Panc1 (cell line): ENCODE measurements at regions not wholly inside any gene's neighbourhood (a gene's known extent, or its start where the extent isn't known, plus 50 kb on each side); places are given as distances from the start of the nearest gene placed in this dataset.

Experiments
- ATAC-seq: fragments of 200-7000 bp; cut with Tn5 transposase; 2 replicates; pipeline ENCODE4 v1.9.1; 2020; ENCODE audit warnings: mild to moderate bottlenecking, moderate library complexity
- BruUV-seq: library from RNA; stranded (reverse); fragments of 400-500 nt; replicated peaks from 2 replicates; lab custom pipeline; 2021; lab: Mats Ljungman, UMichigan
- CTCF ChIA-PET: fragments of 300-600 bp; sonication (Branson Sonifier 250); formaldehyde crosslinking; loops from one replicate; lab custom pipeline; 2022; ENCODE audit warnings: antibody characterized with exemption; lab: Charles Lee
- POLR2A ChIA-PET: fragments of 300-600 bp; sonication (Branson Sonifier 250); formaldehyde crosslinking; loops from one replicate; lab custom pipeline; 2022; ENCODE audit warnings: antibody characterized with exemption; lab: Charles Lee
- DNase-seq: peaks from one replicate; pipeline ENCODE4 v3.0.0-alpha.2; 2010; ENCODE audit warnings: low read depth, low spot score
- H3K27ac ChIP-seq: 2 replicates; pipeline ENCODE4 v1.5.1; 2011; ENCODE audit warnings: mild to moderate bottlenecking, low read length, inconsistent platforms
- H3K27me3 ChIP-seq: fragments of 200-500 bp; sonication (Bioruptor generic); 2 replicates; pipeline ENCODE4 v1.6.0; 2014; ENCODE audit warnings: low read length, inconsistent platforms; ENCODE audit not compliant: control insufficient read depth, insufficient read depth
- H3K36me3 ChIP-seq: fragments of 200-500 bp; sonication (Bioruptor generic); 2 replicates; pipeline ENCODE4 v1.5.1; 2014; ENCODE audit warnings: inconsistent platforms, mild to moderate bottlenecking, low read length, moderate library complexity; ENCODE audit not compliant: control insufficient read depth, insufficient read depth
- H3K4me1 ChIP-seq: 2 replicates; pipeline ENCODE4 v1.5.1; 2011; ENCODE audit warnings: inconsistent platforms, mild to moderate bottlenecking, low read length, moderate library complexity; ENCODE audit not compliant: control insufficient read depth, insufficient read depth
- H3K4me3 ChIP-seq, 2 experiments: 2 replicates each; pipeline ENCODE4 v1.5.1; 2011 to 2012; ENCODE audit warnings: low read depth in 2 of 2, low read length in 2 of 2, mild to moderate bottlenecking in 2 of 2, inconsistent platforms in 1 of 2, moderate library complexity in 1 of 2
- H3K9me3 ChIP-seq: fragments of 200-500 bp; sonication (Bioruptor generic); 2 replicates; pipeline ENCODE4 v1.5.1; 2014; ENCODE audit warnings: low read depth, mild to moderate bottlenecking, inconsistent platforms, low read length, moderate library complexity; ENCODE audit not compliant: control insufficient read depth, insufficient read depth
- POLR2AphosphoS5 ChIP-seq: IDR thresholded peaks from 2 replicates; pipeline ENCODE4 v1.6.1; 2012; ENCODE audit warnings: mild to moderate bottlenecking, low read depth, low read length, moderate library complexity
- SIN3A ChIP-seq: IDR thresholded peaks from 2 replicates; pipeline ENCODE4 v1.6.1; 2012; ENCODE audit warnings: low read depth, mild to moderate bottlenecking, low read length, moderate library complexity, borderline replicate concordance; ENCODE audit not compliant: insufficient read depth
- TCF7L2 ChIP-seq: IDR thresholded peaks from 2 replicates; pipeline ENCODE4 v1.6.1; 2011; ENCODE audit warnings: mild to moderate bottlenecking, low read depth, low read length, inconsistent platforms
- in situ Hi-C: cut with HindIII; loops from 2 replicates; pipeline ENCODE4 v1.10.0; 2016; ENCODE audit warnings: low sequenced_read_pairs, low pct_unique_long_range_greater_than_20kb
- intact Hi-C: fragments of 100-400 bp; cut with micrococcal nuclease; formaldehyde crosslinking; loops from one replicate; pipeline ENCODE4 v1.10.0; 2022; ENCODE audit not compliant: unreplicated experiment
- TF ChIP-seq, protein P1 (sequence below): fragments of 450-650 bp; IDR thresholded peaks from 2 replicates; pipeline ENCODE4 v1.5.1; 2017; ENCODE audit warnings: mild to moderate bottlenecking
- TF ChIP-seq, protein P2 (sequence below), 2 experiments: IDR thresholded peaks; 2 replicates each; pipeline ENCODE4 v1.6.1; 2011 to 2012; ENCODE audit warnings: low read depth in 2 of 2, control low read depth in 1 of 2, low read length in 1 of 2, mild to moderate bottlenecking in 1 of 2, moderate library complexity in 1 of 2; ENCODE audit not compliant: insufficient read depth in 1 of 2

DNA sequence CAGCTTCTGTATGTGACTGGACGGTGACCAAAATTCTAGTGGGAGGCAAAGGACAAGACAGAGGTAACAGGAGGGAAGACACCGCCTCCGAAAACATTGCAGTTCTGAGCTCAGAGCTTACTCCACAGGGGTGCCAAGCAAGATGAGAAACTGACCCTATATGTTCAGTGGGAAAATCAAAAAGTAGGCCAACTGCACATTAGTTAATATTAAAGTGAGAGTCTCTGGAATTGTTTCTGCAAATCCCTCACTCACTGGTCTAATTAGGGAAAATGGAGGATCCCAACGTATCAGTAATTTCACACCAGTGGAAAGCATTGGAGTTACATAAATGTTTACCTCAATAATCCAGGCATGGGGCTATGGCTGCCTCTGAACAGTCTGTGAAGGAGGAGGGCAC lies 313.3 kb upstream of the KCNH8 start:
- Histone ChIP-seq H3K27ac (no peak overlapping the region), H3K27me3 (no peaks in the 10 kb centered on the region), H3K4me3 (no peak overlapping the region), H3K4me1 (no peaks in the 10 kb centered on the region), H3K9me3 (no peaks in the 10 kb centered on the region), H3K36me3 (no peaks in the 10 kb centered on the region)
- ATAC-seq: no peak
- in situ Hi-C loops: no loop called here
- POLR2A ChIA-PET: no interaction called here
- intact Hi-C loops: no loop called here
- TF ChIP-seq SIN3A: no peak
- no TSS peak for BruUV-seq
- no peak for DNase-seq
- CTCF ChIA-PET: no interaction called here

DNA sequence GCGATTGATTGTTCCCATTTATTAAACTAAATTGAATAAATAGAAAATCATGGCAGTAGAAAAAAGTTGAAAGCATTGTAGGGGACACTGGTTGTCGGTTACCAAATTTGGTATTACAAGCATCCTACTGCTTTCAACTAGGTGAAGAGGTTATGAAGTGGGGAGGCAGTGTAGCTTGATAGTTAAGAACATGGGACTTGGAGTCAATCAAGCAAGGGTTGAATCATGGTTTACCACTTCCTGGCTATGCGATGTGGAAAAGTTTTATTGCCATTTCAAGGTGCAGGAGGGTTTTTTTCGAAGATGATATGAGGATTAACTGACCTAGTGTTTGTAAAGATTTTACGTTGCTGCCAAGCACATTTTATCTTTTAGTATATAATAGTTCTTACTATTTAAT lies 318.2 kb upstream of the KCNH8 start:
- POLR2A ChIA-PET: no interaction called here
- H3K9me3 ChIP-seq: no peaks in the 10 kb centered on the region
- H3K36me3 ChIP-seq: no peaks in the 10 kb centered on the region
- H3K4me1 ChIP-seq: no peaks in the 10 kb centered on the region
- H3K4me3 ChIP-seq: no peak overlapping the region
- no peak overlapping the region for H3K27ac ChIP-seq
- CTCF ChIA-PET: no interaction called here
- no peak for TF ChIP-seq POLR2AphosphoS5
- no peak for TF ChIP-seq SIN3A
- TF ChIP-seq, protein P1, sequence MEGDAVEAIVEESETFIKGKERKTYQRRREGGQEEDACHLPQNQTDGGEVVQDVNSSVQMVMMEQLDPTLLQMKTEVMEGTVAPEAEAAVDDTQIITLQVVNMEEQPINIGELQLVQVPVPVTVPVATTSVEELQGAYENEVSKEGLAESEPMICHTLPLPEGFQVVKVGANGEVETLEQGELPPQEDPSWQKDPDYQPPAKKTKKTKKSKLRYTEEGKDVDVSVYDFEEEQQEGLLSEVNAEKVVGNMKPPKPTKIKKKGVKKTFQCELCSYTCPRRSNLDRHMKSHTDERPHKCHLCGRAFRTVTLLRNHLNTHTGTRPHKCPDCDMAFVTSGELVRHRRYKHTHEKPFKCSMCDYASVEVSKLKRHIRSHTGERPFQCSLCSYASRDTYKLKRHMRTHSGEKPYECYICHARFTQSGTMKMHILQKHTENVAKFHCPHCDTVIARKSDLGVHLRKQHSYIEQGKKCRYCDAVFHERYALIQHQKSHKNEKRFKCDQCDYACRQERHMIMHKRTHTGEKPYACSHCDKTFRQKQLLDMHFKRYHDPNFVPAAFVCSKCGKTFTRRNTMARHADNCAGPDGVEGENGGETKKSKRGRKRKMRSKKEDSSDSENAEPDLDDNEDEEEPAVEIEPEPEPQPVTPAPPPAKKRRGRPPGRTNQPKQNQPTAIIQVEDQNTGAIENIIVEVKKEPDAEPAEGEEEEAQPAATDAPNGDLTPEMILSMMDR: no peak
- no peak for TF ChIP-seq TCF7L2
- TF ChIP-seq, protein P2, sequence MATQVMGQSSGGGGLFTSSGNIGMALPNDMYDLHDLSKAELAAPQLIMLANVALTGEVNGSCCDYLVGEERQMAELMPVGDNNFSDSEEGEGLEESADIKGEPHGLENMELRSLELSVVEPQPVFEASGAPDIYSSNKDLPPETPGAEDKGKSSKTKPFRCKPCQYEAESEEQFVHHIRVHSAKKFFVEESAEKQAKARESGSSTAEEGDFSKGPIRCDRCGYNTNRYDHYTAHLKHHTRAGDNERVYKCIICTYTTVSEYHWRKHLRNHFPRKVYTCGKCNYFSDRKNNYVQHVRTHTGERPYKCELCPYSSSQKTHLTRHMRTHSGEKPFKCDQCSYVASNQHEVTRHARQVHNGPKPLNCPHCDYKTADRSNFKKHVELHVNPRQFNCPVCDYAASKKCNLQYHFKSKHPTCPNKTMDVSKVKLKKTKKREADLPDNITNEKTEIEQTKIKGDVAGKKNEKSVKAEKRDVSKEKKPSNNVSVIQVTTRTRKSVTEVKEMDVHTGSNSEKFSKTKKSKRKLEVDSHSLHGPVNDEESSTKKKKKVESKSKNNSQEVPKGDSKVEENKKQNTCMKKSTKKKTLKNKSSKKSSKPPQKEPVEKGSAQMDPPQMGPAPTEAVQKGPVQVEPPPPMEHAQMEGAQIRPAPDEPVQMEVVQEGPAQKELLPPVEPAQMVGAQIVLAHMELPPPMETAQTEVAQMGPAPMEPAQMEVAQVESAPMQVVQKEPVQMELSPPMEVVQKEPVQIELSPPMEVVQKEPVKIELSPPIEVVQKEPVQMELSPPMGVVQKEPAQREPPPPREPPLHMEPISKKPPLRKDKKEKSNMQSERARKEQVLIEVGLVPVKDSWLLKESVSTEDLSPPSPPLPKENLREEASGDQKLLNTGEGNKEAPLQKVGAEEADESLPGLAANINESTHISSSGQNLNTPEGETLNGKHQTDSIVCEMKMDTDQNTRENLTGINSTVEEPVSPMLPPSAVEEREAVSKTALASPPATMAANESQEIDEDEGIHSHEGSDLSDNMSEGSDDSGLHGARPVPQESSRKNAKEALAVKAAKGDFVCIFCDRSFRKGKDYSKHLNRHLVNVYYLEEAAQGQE (IDR thresholded peaks at IDR 0.05; ENCODE audit: insufficient read depth in 1 of 2, low read depth in 2 of 2, low read length in 1 of 2): no peak
- ATAC-seq: no peak
- no peak for DNase-seq
- in situ Hi-C loops: no loop called here
- no peaks in the 10 kb centered on the region for H3K27me3 ChIP-seq
- BruUV-seq: no TSS peak
- intact Hi-C loops: no loop called here

DNA sequence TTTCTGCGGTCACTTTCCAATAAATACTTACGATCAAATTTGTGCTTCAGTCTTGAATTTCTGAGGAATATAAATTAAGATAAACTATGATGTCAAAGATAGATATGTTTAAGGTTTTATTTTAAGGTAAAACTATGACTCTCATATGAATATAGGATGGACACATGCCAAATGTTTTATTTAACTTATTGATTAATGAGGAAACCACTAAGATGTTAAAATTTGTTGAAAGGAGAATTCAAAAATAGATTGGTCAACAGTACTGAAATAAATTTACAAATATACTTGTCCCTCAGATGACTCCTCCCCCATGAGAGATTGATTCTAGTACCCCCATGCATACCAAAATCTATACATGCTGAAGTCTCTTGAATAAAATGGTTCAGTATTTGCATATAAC lies 319.7 kb upstream of the KCNH8 start:
- CTCF ChIA-PET: no interaction called here
- no TSS peak for BruUV-seq

More for the DNA sequence above, 319.7 kb upstream of the KCNH8 start:
- no peaks in the 10 kb centered on the region for H3K27me3 ChIP-seq
- DNase-seq (no peak), ATAC-seq (no peak)
- no peak overlapping the region for H3K4me3 ChIP-seq
- intact Hi-C loops (no loop called here), in situ Hi-C loops (no loop called here)
- TF ChIP-seq, protein P2 (IDR thresholded peaks at IDR 0.05; ENCODE audit: insufficient read depth in 1 of 2, low read depth in 2 of 2, low read length in 1 of 2): no peak
- no peak for TF ChIP-seq POLR2AphosphoS5
- no peak for TF ChIP-seq TCF7L2
- no peak for TF ChIP-seq SIN3A
- TF ChIP-seq, protein P1: no peak
- no peaks in the 10 kb centered on the region for H3K4me1 ChIP-seq
- no peaks in the 10 kb centered on the region for H3K36me3 ChIP-seq
- H3K27ac ChIP-seq: no peak overlapping the region
- no peaks in the 10 kb centered on the region for H3K9me3 ChIP-seq
- POLR2A ChIA-PET: no interaction called here
